Mesenchymal stem cell (in vitro differentiated cells and primary cell): ENCODE measurements at regions not wholly inside any gene's neighbourhood (a gene's known extent, or its start where the extent isn't known, plus 50 kb on each side); places are given as distances from the start of the nearest gene placed in this dataset.

Experiments used
- DNase-seq: peaks from one replicate; pipeline ENCODE4 v3.0.0-alpha.2; 2013
- H2AFZ ChIP-seq: one replicate; pipeline ENCODE4 v1.6.1; 2013; ENCODE audit warnings: low read depth, mild to moderate bottlenecking, control low read depth, inconsistent platforms, low read length, moderate library complexity
- H2AK5ac ChIP-seq: 2 replicates; pipeline ENCODE4 v1.6.1; 2013; ENCODE audit warnings: low read length, moderate library complexity, mild to moderate bottlenecking, inconsistent platforms; ENCODE audit not compliant: severe bottlenecking
- H2BK120ac ChIP-seq: one replicate; pipeline ENCODE4 v1.6.1; 2013; ENCODE audit warnings: low read depth, mild to moderate bottlenecking, inconsistent platforms, low read length, moderate library complexity
- H2BK12ac ChIP-seq, 2 experiments: one replicate each; pipeline ENCODE4 v1.6.1; 2013; ENCODE audit warnings: inconsistent platforms in 2 of 2, low read length in 2 of 2, mild to moderate bottlenecking in 2 of 2, moderate library complexity in 2 of 2, control low read depth in 1 of 2
- H2BK15ac ChIP-seq: one replicate; pipeline ENCODE4 v1.6.1; 2013; ENCODE audit warnings: mild to moderate bottlenecking, low read depth, inconsistent platforms; ENCODE audit not compliant: poor library complexity, severe bottlenecking
- H2BK5ac ChIP-seq: 2 replicates; pipeline ENCODE4 v1.6.1; 2013; ENCODE audit warnings: low read depth, mild to moderate bottlenecking, low read length, control low read depth, inconsistent platforms; ENCODE audit not compliant: poor library complexity, severe bottlenecking
- H3K14ac ChIP-seq, 2 experiments: one replicate each; pipeline ENCODE4 v1.6.1; 2013; ENCODE audit warnings: inconsistent platforms in 2 of 2, low read length in 2 of 2, control low read depth in 1 of 2, mild to moderate bottlenecking in 1 of 2, moderate library complexity in 1 of 2
- H3K18ac ChIP-seq, 2 experiments: one replicate each; pipeline ENCODE4 v1.6.1; 2013; ENCODE audit warnings: inconsistent platforms in 2 of 2, low read length in 2 of 2, control low read depth in 1 of 2, low read depth in 1 of 2, mild to moderate bottlenecking in 1 of 2
- H3K23ac ChIP-seq, 2 experiments: one replicate each; pipeline ENCODE4 v1.6.1; 2013; ENCODE audit warnings: inconsistent platforms in 2 of 2, low read length in 2 of 2, mild to moderate bottlenecking in 2 of 2, moderate library complexity in 2 of 2, control low read depth in 1 of 2
- H3K27ac ChIP-seq: 2 replicates; pipeline ENCODE4 v1.5.1; 2013; ENCODE audit warnings: mild to moderate bottlenecking, moderate library complexity, low read length, control low read depth, inconsistent platforms; ENCODE audit not compliant: poor library complexity, severe bottlenecking
- H3K27me3 ChIP-seq, 2 experiments: 2 replicates each; pipeline versions ENCODE4 v1.6.1 to v1.7.0; 2013; ENCODE audit warnings: low read length in 2 of 2, mild to moderate bottlenecking in 2 of 2, moderate library complexity in 2 of 2, control low read depth in 1 of 2, inconsistent platforms in 1 of 2; ENCODE audit not compliant: control insufficient read depth in 1 of 2, insufficient read depth in 1 of 2
- H3K36me3 ChIP-seq, 2 experiments: 2 replicates each; pipeline versions ENCODE4 v1.6.1 to v1.7.0; 2013; ENCODE audit warnings: low read length in 2 of 2, control low read depth in 1 of 2, inconsistent platforms in 1 of 2, low read depth in 1 of 2, mild to moderate bottlenecking in 1 of 2; ENCODE audit not compliant: insufficient read depth in 2 of 2, control insufficient read depth in 1 of 2
- H3K4ac ChIP-seq, 2 experiments: one replicate each; pipeline ENCODE4 v1.6.1; 2013; ENCODE audit warnings: inconsistent platforms in 2 of 2, low read length in 2 of 2, mild to moderate bottlenecking in 2 of 2, moderate library complexity in 2 of 2, control low read depth in 1 of 2, low read depth in 1 of 2
- H3K4me1 ChIP-seq: 2 replicates; pipeline ENCODE4 v1.6.1; 2013; ENCODE audit warnings: low read depth, low read length, control low read depth; ENCODE audit not compliant: control insufficient read depth, insufficient read depth
- H3K4me2 ChIP-seq: 2 replicates; pipeline ENCODE4 v1.6.1; 2013; ENCODE audit warnings: low read length, mild to moderate bottlenecking, inconsistent platforms; ENCODE audit not compliant: poor library complexity, severe bottlenecking
- H3K4me3 ChIP-seq, 2 experiments: 2 replicates each; pipeline versions ENCODE4 v1.5.1 to v1.7.0; 2013; ENCODE audit warnings: low read length in 2 of 2, mild to moderate bottlenecking in 2 of 2, control low read depth in 1 of 2, low read depth in 1 of 2; ENCODE audit not compliant: insufficient read depth in 1 of 2
- H3K79me1 ChIP-seq: replicated peaks from 2 replicates; pipeline ENCODE4 v1.6.1; 2013; ENCODE audit warnings: mild to moderate bottlenecking, control low read depth, low read length, inconsistent platforms; ENCODE audit not compliant: poor library complexity, severe bottlenecking
- H3K9ac ChIP-seq: 2 replicates; pipeline ENCODE4 v1.7.0; 2013; ENCODE audit warnings: mild to moderate bottlenecking, low read length, moderate library complexity
- H3K9me3 ChIP-seq: 2 replicates; pipeline ENCODE4 v1.7.0; 2013; ENCODE audit warnings: mild to moderate bottlenecking, low read length; ENCODE audit not compliant: control insufficient read depth
- H4K8ac ChIP-seq: one replicate; pipeline ENCODE4 v1.6.1; 2013; ENCODE audit warnings: inconsistent platforms, mild to moderate bottlenecking, low read length, moderate library complexity
- H4K91ac ChIP-seq: one replicate; pipeline ENCODE4 v1.6.1; 2013; ENCODE audit warnings: mild to moderate bottlenecking, low read length, inconsistent platforms
- WGBS: methylation state at CpG from one replicate; pipeline ENCODE4 v1.1.7; 2013; ENCODE audit warnings: mixed read lengths; 5-methylcytosine and 5-hydroxymethylcytosine counted together

GRCh38 chrY:15552074-15552473 lies 1027.7 kb downstream of the NLGN4Y start:
- no peak overlapping the region for H3K9ac ChIP-seq
- 75% methylated on average over 2 of the region's 2 CpGs for WGBS

GRCh38 chrY:15554991-15555390 lies 1030.7 kb downstream of the NLGN4Y start:
- Histone ChIP-seq H3K36me3 (no peaks in the 10 kb centered on the region), H2AK5ac (no peak overlapping the region), H3K9me3 (no peaks in the 10 kb centered on the region), H2BK12ac (no peak overlapping the region), H3K4me1 (no peaks in the 10 kb centered on the region), H3K27me3 (no peaks in the 10 kb centered on the region), H3K4ac (no peak overlapping the region), H2BK5ac (no peak overlapping the region), H3K4me3 (no peak overlapping the region), H3K79me1 (no peaks in the 10 kb centered on the region), H4K8ac (no peak overlapping the region), H2AFZ (no peak overlapping the region), H3K27ac (no peak overlapping the region), H2BK120ac (no peak overlapping the region), H3K14ac (no peak overlapping the region), H2BK15ac (no peak overlapping the region), H3K4me2 (no peak overlapping the region), H3K18ac (no peak overlapping the region), H4K91ac (no peak overlapping the region), H3K23ac (no peak overlapping the region), H3K9ac (no peak overlapping the region)
- no peak for DNase-seq
- WGBS = 77% methylated on average over 1 of the region's 1 CpG

More at GRCh38 chrY:15552074-15552473, 1027.7 kb downstream of the NLGN4Y start:
- H3K4me1 ChIP-seq = no peaks in the 10 kb centered on the region
- H3K27me3 ChIP-seq = no peaks in the 10 kb centered on the region
- no peak overlapping the region for H4K91ac ChIP-seq
- H2BK12ac ChIP-seq = no peak overlapping the region
- H3K4me3 ChIP-seq = no peak overlapping the region
- no peak overlapping the region for H2AFZ ChIP-seq
- no peak overlapping the region for H3K23ac ChIP-seq
- no peak overlapping the region for H2AK5ac ChIP-seq
- no peak overlapping the region for H3K4ac ChIP-seq
- H2BK120ac ChIP-seq = no peak overlapping the region
- no peak overlapping the region for H3K4me2 ChIP-seq
- no peak overlapping the region for H4K8ac ChIP-seq
- H3K9me3 ChIP-seq = no peaks in the 10 kb centered on the region
- H3K18ac ChIP-seq = no peak overlapping the region
- DNase-seq = no peak
- H3K79me1 ChIP-seq = no peaks in the 10 kb centered on the region
- H2BK5ac ChIP-seq = no peak overlapping the region
- no peak overlapping the region for H3K14ac ChIP-seq
- H2BK15ac ChIP-seq = no peak overlapping the region
- H3K36me3 ChIP-seq = no peaks in the 10 kb centered on the region
- no peak overlapping the region for H3K27ac ChIP-seq

DNA sequence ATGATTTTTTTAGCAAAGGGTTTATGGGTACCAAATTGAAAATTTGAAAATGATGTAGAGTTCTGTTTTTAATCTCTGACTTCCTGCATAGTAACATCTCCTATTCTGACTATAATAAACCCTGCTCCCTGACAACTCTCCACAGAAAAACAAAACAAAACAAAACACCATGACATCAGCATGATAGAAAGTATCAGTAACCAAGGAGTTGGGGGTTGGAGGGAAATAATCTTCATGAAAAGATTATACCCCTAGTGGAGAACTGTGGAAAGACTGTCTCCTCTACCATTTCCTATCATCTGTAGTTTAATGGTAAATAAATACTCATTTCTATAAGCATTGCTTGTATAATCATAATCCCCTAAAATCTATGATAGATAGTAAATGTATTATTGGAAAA lies 1034.8 kb downstream of the NLGN4Y start:
- Histone ChIP-seq H2BK12ac (no peak overlapping the region), H3K14ac (no peak overlapping the region), H2BK120ac (no peak overlapping the region), H4K8ac (no peak overlapping the region), H4K91ac (no peak overlapping the region), H3K4me1 (no peaks in the 10 kb centered on the region), H2AK5ac (no peak overlapping the region), H3K27ac (no peak overlapping the region), H3K27me3 (no peaks in the 10 kb centered on the region), H3K9me3 (no peaks in the 10 kb centered on the region), H3K4me3 (no peak overlapping the region), H2BK5ac (no peak overlapping the region), H3K79me1 (no peaks in the 10 kb centered on the region), H3K36me3 (no peaks in the 10 kb centered on the region), H2AFZ (no peak overlapping the region), H3K4me2 (no peak overlapping the region), H3K18ac (no peak overlapping the region), H2BK15ac (no peak overlapping the region), H3K23ac (no peak overlapping the region), H3K9ac (no peak overlapping the region), H3K4ac (no peak overlapping the region)
- DNase-seq = peak; percentile 9

DNA sequence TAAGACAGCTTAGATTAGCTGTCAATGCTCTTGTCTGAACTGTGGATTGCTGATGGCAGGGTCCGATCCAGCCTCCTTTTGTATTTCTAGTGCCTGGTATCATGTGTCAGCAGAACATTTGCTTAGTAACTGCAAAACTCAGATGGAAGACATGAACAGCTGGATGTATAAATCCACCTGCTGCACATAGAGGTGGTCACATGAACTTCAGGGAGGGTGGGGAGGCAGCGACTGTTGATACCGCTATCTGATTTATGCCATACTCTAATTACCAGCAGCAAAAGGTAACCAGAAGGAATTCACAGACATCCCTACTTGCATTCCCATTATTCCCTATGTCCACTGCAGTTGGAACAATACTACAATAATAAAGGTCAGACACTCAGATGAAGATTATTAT lies 1036.5 kb downstream of the NLGN4Y start:
- no peak overlapping the region for H3K14ac ChIP-seq
- H2BK12ac ChIP-seq = no peak overlapping the region
- no peak overlapping the region for H3K23ac ChIP-seq
- H4K91ac ChIP-seq = no peak overlapping the region
- no peaks in the 10 kb centered on the region for H3K27me3 ChIP-seq
- H2BK15ac ChIP-seq = no peak overlapping the region
- DNase-seq = no peak
- no peak overlapping the region for H3K27ac ChIP-seq
- H3K4me1 ChIP-seq = no peaks in the 10 kb centered on the region
- H3K4ac ChIP-seq = no peak overlapping the region
- no peak overlapping the region for H3K4me2 ChIP-seq
- H3K79me1 ChIP-seq = no peaks in the 10 kb centered on the region
- H3K36me3 ChIP-seq = no peaks in the 10 kb centered on the region
- H3K9ac ChIP-seq = no peak overlapping the region
- no peak overlapping the region for H2AK5ac ChIP-seq
- H4K8ac ChIP-seq = no peak overlapping the region
- no peaks in the 10 kb centered on the region for H3K9me3 ChIP-seq
- no peak overlapping the region for H2BK120ac ChIP-seq
- H2AFZ ChIP-seq = no peak overlapping the region
- WGBS = 100% methylated on average over 1 of the region's 3 CpGs
- H3K4me3 ChIP-seq = no peak overlapping the region
- H3K18ac ChIP-seq = no peak overlapping the region
- H2BK5ac ChIP-seq = no peak overlapping the region
